Mesendoderm (in vitro differentiated cells): ENCODE measurements at regions not wholly inside any gene's neighbourhood (a gene's known extent, or its start where the extent isn't known, plus 50 kb on each side); places are given as distances from the start of the nearest gene placed in this dataset.
A peak's percentile ranks its signal among the peaks of the same experiment; 100 is the strongest.

Experiments
- DNase-seq: peaks from one replicate; pipeline ENCODE4 v3.0.0; 2013
- H2AK5ac ChIP-seq: 2 replicates; pipeline ENCODE4 v1.6.1; 2013; ENCODE audit warnings: low read length, inconsistent platforms
- H2BK120ac ChIP-seq: 2 replicates; pipeline ENCODE4 v1.6.1; 2013; ENCODE audit warnings: low read depth, mild to moderate bottlenecking, low read length, moderate library complexity, mixed read lengths
- H2BK15ac ChIP-seq: replicated peaks from 2 replicates; pipeline ENCODE4 v1.6.1; 2013; ENCODE audit warnings: low read depth, mild to moderate bottlenecking, moderate library complexity
- H2BK5ac ChIP-seq: 2 replicates; pipeline ENCODE4 v1.6.1; 2013; ENCODE audit warnings: low read length, inconsistent platforms
- H3K18ac ChIP-seq: 2 replicates; pipeline ENCODE4 v1.6.1; 2013; ENCODE audit warnings: mild to moderate bottlenecking, low read length, mixed read lengths
- H3K23ac ChIP-seq: one replicate; pipeline ENCODE4 v1.6.1; 2013; ENCODE audit warnings: low read length
- H3K27ac ChIP-seq: 2 replicates; pipeline ENCODE4 v1.5.1; 2013; ENCODE audit warnings: low read depth, mild to moderate bottlenecking, inconsistent platforms, low read length, moderate library complexity
- H3K27me3 ChIP-seq: 2 replicates; pipeline ENCODE4 v1.6.1; 2013; ENCODE audit warnings: low read length, control low read depth, mild to moderate bottlenecking, inconsistent platforms; ENCODE audit not compliant: insufficient read depth, poor library complexity
- H3K36me3 ChIP-seq: 2 replicates; pipeline ENCODE4 v1.6.1; 2013; ENCODE audit warnings: low read length, inconsistent platforms; ENCODE audit not compliant: control insufficient read depth, insufficient read depth
- H3K4ac ChIP-seq: one replicate; pipeline ENCODE4 v1.6.1; 2013; ENCODE audit warnings: low read depth, mild to moderate bottlenecking, low read length, moderate library complexity
- H3K4me1 ChIP-seq: 2 replicates; pipeline ENCODE4 v1.6.1; 2013; ENCODE audit warnings: low read depth, low read length, inconsistent platforms; ENCODE audit not compliant: control insufficient read depth
- H3K4me2 ChIP-seq: 2 replicates; pipeline ENCODE4 v1.6.1; 2013; ENCODE audit warnings: low read length
- H3K4me3 ChIP-seq: 2 replicates; pipeline ENCODE4 v1.5.1; 2013; ENCODE audit warnings: mild to moderate bottlenecking, low read length
- H3K56ac ChIP-seq: one replicate; pipeline ENCODE4 v1.6.1; 2013; ENCODE audit warnings: low read length
- H3K79me1 ChIP-seq: 2 replicates; pipeline ENCODE4 v1.6.1; 2013; ENCODE audit warnings: low read length, inconsistent platforms
- H3K79me2 ChIP-seq: 2 replicates; pipeline ENCODE4 v1.6.1; 2013; ENCODE audit warnings: mild to moderate bottlenecking, low read length; ENCODE audit not compliant: control insufficient read depth, insufficient read depth
- H3K9ac ChIP-seq: 2 replicates; pipeline ENCODE4 v1.6.1; 2013; ENCODE audit warnings: low read length, inconsistent platforms
- H4K5ac ChIP-seq: one replicate; pipeline ENCODE4 v1.6.1; 2013; ENCODE audit warnings: low read length
- H4K8ac ChIP-seq: one replicate; pipeline ENCODE4 v1.6.1; 2013; ENCODE audit warnings: low read depth, mild to moderate bottlenecking, control low read depth, low read length, moderate library complexity
- WGBS: extraction: QIAGEN DNeasy Blood & Tissue Kit; methylation state at CpG from one replicate; pipeline ENCODE4 v1.1.7; 2013; ENCODE audit warnings: low lambda C conversion rate, missing lambda C conversion rate; ENCODE audit not compliant: insufficient coverage; ENCODE audit errors: extremely low coverage; 5-methylcytosine and 5-hydroxymethylcytosine counted together

GRCh38 chr1:214209260-214209808, 71.6 kb upstream of the SMYD2 start:
- H3K79me1 ChIP-seq = no peaks in the 10 kb centered on the region
- no peak overlapping the region for H2BK120ac ChIP-seq
- no peaks in the 10 kb centered on the region for H3K36me3 ChIP-seq
- no CpG with 5 or more reads among the region's 7 CpGs for WGBS
- H3K79me2 ChIP-seq = no peaks in the 10 kb centered on the region
- no peak overlapping the region for H3K23ac ChIP-seq
- no peak overlapping the region for H3K4me2 ChIP-seq
- no peak overlapping the region for H3K9ac ChIP-seq
- H2BK15ac ChIP-seq = no peak overlapping the region
- H2AK5ac ChIP-seq = no peak overlapping the region
- H3K18ac ChIP-seq = no peak overlapping the region
- DNase-seq = no peak
- no peak overlapping the region for H3K27ac ChIP-seq
- H3K4ac ChIP-seq = no peak overlapping the region
- no peak overlapping the region for H3K4me3 ChIP-seq
- H2BK5ac ChIP-seq = no peak overlapping the region
- no peak overlapping the region for H4K8ac ChIP-seq
- H3K56ac ChIP-seq = no peak overlapping the region
- H4K5ac ChIP-seq = no peak overlapping the region
- peaks cover 2% of the 10 kb centered on the region for H3K4me1 ChIP-seq
- H3K27me3 ChIP-seq = no peaks in the 10 kb centered on the region

- no peaks in the 10 kb centered on the region for H3K79me1 ChIP-seq
- no peak overlapping the region for H2BK15ac ChIP-seq
- no peak overlapping the region for H3K4ac ChIP-seq
- H2BK120ac ChIP-seq = no peak overlapping the region
- DNase-seq = no peak
- no peak overlapping the region for H3K4me3 ChIP-seq
- no peak overlapping the region for H3K27ac ChIP-seq
- no peaks in the 10 kb centered on the region for H3K79me2 ChIP-seq
- H3K23ac ChIP-seq = no peak overlapping the region
- H4K5ac ChIP-seq = no peak overlapping the region
- H2BK5ac ChIP-seq = no peak overlapping the region
- no peaks in the 10 kb centered on the region for H3K27me3 ChIP-seq
- no peak overlapping the region for H4K8ac ChIP-seq
- H3K18ac ChIP-seq = no peak overlapping the region
- H3K56ac ChIP-seq = no peak overlapping the region
- H3K4me2 ChIP-seq = no peak overlapping the region
- no peak overlapping the region for H3K9ac ChIP-seq
- no peaks in the 10 kb centered on the region for H3K36me3 ChIP-seq
- H2AK5ac ChIP-seq = no peak overlapping the region
- H3K4me1 ChIP-seq = peaks cover 2% of the 10 kb centered on the region
- WGBS = no CpG with 5 or more reads among the region's 4 CpGs
Measured at GRCh38 chr1:214213136-214213535, 67.8 kb upstream of the SMYD2 start.

- H3K9ac ChIP-seq = no peak overlapping the region
- no CpG with 5 or more reads among the region's 1 CpG for WGBS
- no peak overlapping the region for H3K4ac ChIP-seq
- H3K4me3 ChIP-seq = no peak overlapping the region
- no peak overlapping the region for H3K23ac ChIP-seq
- H2BK15ac ChIP-seq = no peak overlapping the region
- H2BK120ac ChIP-seq = no peak overlapping the region
- no peak overlapping the region for H3K4me2 ChIP-seq
- no peaks in the 10 kb centered on the region for H3K27me3 ChIP-seq
- H3K79me2 ChIP-seq = no peaks in the 10 kb centered on the region
- no peak overlapping the region for H2AK5ac ChIP-seq
- no peak overlapping the region for H2BK5ac ChIP-seq
- no peaks in the 10 kb centered on the region for H3K36me3 ChIP-seq
- H3K79me1 ChIP-seq = no peaks in the 10 kb centered on the region
- no peak overlapping the region for H3K27ac ChIP-seq
- no peak overlapping the region for H3K18ac ChIP-seq
- no peak for DNase-seq
- H3K56ac ChIP-seq = no peak overlapping the region
- H3K4me1 ChIP-seq = no peaks in the 10 kb centered on the region
- H4K5ac ChIP-seq = no peak overlapping the region
- no peak overlapping the region for H4K8ac ChIP-seq
Measured at GRCh38 chr1:214214851-214215250, 66.1 kb upstream of the SMYD2 start.

DNA sequence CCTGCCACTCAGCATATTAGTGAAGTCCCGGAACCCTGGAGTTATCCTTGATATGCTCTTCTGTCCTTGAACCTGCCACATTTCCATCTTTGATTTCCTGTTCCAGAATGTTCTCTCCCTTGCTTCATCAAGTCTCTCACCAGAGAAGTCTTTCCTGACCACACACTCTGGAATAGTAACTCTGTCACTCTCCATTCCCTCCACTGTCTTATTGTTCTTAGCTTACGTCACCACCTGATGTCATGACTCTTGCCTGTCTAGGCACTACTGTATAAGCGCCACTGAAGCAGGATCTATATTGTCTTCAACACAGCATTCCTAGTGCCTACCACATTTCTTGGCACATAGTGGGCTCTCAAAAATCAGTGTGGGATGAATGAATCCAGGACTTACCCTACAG, 65.4 kb upstream of the SMYD2 start:
- no CpG with 5 or more reads among the region's 3 CpGs for WGBS
- DNase-seq = no peak
- Histone ChIP-seq H3K9ac (no peak overlapping the region), H2AK5ac (no peak overlapping the region), H3K79me2 (no peaks in the 10 kb centered on the region), H3K36me3 (no peaks in the 10 kb centered on the region), H3K23ac (no peak overlapping the region), H4K8ac (no peak overlapping the region), H3K18ac (no peak overlapping the region), H3K4me3 (no peak overlapping the region), H3K4ac (no peak overlapping the region), H2BK5ac (no peak overlapping the region), H2BK120ac (no peak overlapping the region), H3K27me3 (no peaks in the 10 kb centered on the region), H3K4me1 (no peaks in the 10 kb centered on the region), H3K4me2 (no peak overlapping the region), H3K79me1 (no peaks in the 10 kb centered on the region), H3K56ac (no peak overlapping the region), H4K5ac (no peak overlapping the region), H2BK15ac (no peak overlapping the region), H3K27ac (no peak overlapping the region)

DNA sequence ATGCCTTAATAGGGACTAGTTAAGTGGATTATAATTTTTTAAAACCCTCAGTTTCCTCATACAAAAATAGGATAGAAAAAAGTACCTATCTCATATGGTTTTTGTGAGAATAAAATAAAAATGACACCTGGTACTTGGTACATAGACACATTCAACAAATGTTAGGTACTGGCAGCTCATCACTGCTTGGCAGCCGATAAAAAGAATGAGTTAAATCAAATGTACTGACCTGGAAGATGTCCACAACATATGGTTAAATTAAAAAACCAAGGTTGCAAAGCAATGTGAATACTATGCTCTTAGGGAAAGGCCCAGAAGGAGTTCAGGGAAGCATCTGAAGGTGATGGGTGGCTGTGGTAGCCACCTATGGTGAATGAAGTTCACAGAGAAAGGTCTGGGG, 64.9 kb upstream of the SMYD2 start:
- Histone ChIP-seq H3K4ac (no peak overlapping the region), H3K4me3 (no peak overlapping the region), H2BK5ac (no peak overlapping the region), H3K23ac (no peak overlapping the region), H3K56ac (no peak overlapping the region), H3K4me1 (no peaks in the 10 kb centered on the region), H4K5ac (no peak overlapping the region), H3K4me2 (no peak overlapping the region), H3K36me3 (no peaks in the 10 kb centered on the region), H2AK5ac (no peak overlapping the region), H3K18ac (no peak overlapping the region), H4K8ac (no peak overlapping the region), H3K79me2 (no peaks in the 10 kb centered on the region), H3K27ac (no peak overlapping the region), H2BK15ac (no peak overlapping the region), H3K27me3 (no peaks in the 10 kb centered on the region), H3K79me1 (no peaks in the 10 kb centered on the region), H3K9ac (no peak overlapping the region), H2BK120ac (no peak overlapping the region)
- no CpG with 5 or more reads among the region's 1 CpG for WGBS
- no peak for DNase-seq

DNA sequence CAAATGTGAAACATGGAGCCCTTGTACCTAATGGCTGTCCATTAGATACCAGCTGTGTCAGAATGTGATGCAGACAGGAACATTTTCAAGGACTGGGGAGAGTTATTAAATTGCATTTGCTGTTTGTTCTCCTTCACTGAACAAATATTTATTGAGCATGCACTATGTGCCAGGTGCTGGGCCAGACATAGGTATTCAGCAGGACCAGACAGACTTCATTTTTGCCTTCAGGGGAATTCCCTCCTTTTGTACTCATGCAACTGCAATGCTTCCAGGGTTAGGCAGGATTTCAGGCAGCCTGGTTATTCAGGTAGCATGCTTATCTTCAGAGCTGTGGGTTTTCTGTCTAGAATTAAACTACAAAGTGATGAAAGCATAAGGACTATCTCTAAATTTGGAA, 64.2 kb upstream of the SMYD2 start:
- no peak overlapping the region for H4K8ac ChIP-seq
- no peak overlapping the region for H2BK15ac ChIP-seq
- no peak overlapping the region for H3K4me3 ChIP-seq
- no peak overlapping the region for H2AK5ac ChIP-seq
- H3K27ac ChIP-seq = no peak overlapping the region
- DNase-seq = peak; percentile 36
- H3K27me3 ChIP-seq = no peaks in the 10 kb centered on the region
- H2BK120ac ChIP-seq = no peak overlapping the region
- H3K18ac ChIP-seq = no peak overlapping the region
- no peak overlapping the region for H3K56ac ChIP-seq
- no peaks in the 10 kb centered on the region for H3K36me3 ChIP-seq
- H3K79me2 ChIP-seq = no peaks in the 10 kb centered on the region
- no peak overlapping the region for H4K5ac ChIP-seq
- no peak overlapping the region for H3K23ac ChIP-seq
- no peaks in the 10 kb centered on the region for H3K4me1 ChIP-seq
- H2BK5ac ChIP-seq = no peak overlapping the region
- H3K4ac ChIP-seq = no peak overlapping the region
- H3K4me2 ChIP-seq = no peak overlapping the region
- H3K9ac ChIP-seq = no peak overlapping the region
- H3K79me1 ChIP-seq = no peaks in the 10 kb centered on the region
